Uterus (tissue), 3 donors: ENCODE measurements at regions not wholly inside any gene's neighbourhood (a gene's known extent, or its start where the extent isn't known, plus 50 kb on each side); places are given as distances from the start of the nearest gene placed in this dataset.
"Not testable (repeated sequence)": the region's sequence is repeated elsewhere in the genome, so short reads cannot be mapped to it uniquely, and the experiment has no call there.

Source experiments
- DNase-seq, 2 donors: peaks; one replicate each; pipeline ENCODE4 v3.0.0-alpha.2; 2019 to 2020
- H3K27ac ChIP-seq, 2 donors: fragments of 200-600 bp; sonication (generic); 1 replicate in 1 of 2; 2 replicates in 1 of 2; pipeline ENCODE4 v1.5.1; 2016 to 2018
- H3K27me3 ChIP-seq, 2 donors: fragments of 200-600 bp; sonication (generic); one replicate each; pipeline ENCODE4 v1.5.1; 2018 to 2019; ENCODE audit warnings: control low read depth in 1 of 2
- H3K36me3 ChIP-seq, 2 donors: fragments of 200-600 bp; sonication (generic); one replicate each; pipeline ENCODE4 v1.5.1; 2019; ENCODE audit warnings: control low read depth in 1 of 2
- H3K4me1 ChIP-seq, 2 donors: fragments of 200-600 bp; sonication (generic); one replicate each; pipeline ENCODE4 v1.5.1; 2018 to 2019; ENCODE audit warnings: control low read depth in 1 of 2
- H3K4me3 ChIP-seq, 2 donors: fragments of 200-600 bp; sonication (generic); 1 replicate in 1 of 2; 2 replicates in 1 of 2; pipeline ENCODE4 v1.5.1; 2018 to 2019; ENCODE audit warnings: mild to moderate bottlenecking in 1 of 2
- H3K9me3 ChIP-seq, 2 donors: fragments of 200-600 bp; sonication (generic); one replicate each; pipeline ENCODE4 v1.5.1; 2019; ENCODE audit warnings: control low read depth in 1 of 2
- CTCF ChIP-seq, 4 experiments: fragments of 200-600 bp in 2 of 4; fragments of 450-650 bp in 2 of 4; sonication (generic) in 2 of 4; IDR thresholded peaks; one replicate each; pipeline ENCODE4 v1.5.1; 2016 to 2019; ENCODE audit warnings: antibody characterized with exemption in 4 of 4, mild to moderate bottlenecking in 2 of 4, moderate library complexity in 1 of 4
- POLR2A ChIP-seq, 2 donors: fragments of 450-650 bp; IDR thresholded peaks; one replicate each; pipeline ENCODE4 v1.6.1; 2016; ENCODE audit warnings: antibody characterized with exemption in 2 of 2, mild to moderate bottlenecking in 1 of 2, moderate library complexity in 1 of 2
- intact Hi-C: fragments of 100-400 bp; cut with DNase I; formaldehyde crosslinking; loops from one replicate; pipeline ENCODE4 v1.15.1; 2023; ENCODE audit warnings: low total_unique reads
- donor health status: DM: yes; HTN: yes; CAD: no.

- Histone ChIP-seq H3K27me3 (no peaks in the 10 kb centered on the region), H3K4me3 (no peak overlapping the region), H3K9me3 (no peaks in the 10 kb centered on the region), H3K4me1 (no peaks in the 10 kb centered on the region), H3K36me3 (no peaks in the 10 kb centered on the region), H3K27ac (no peak overlapping the region)
- no peak for DNase-seq
- intact Hi-C loops: no loop called here
- no peak for TF ChIP-seq POLR2A (IDR thresholded peaks at IDR 0.05)
- no peak for TF ChIP-seq CTCF (IDR thresholded peaks at IDR 0.05)
Measured at GRCh38 chr3:153552887-153553604, 391.0 kb downstream of the RAP2B start.

- H3K4me1 ChIP-seq: no peaks in the 10 kb centered on the region
- no peak for DNase-seq
- H3K27ac ChIP-seq: no peak overlapping the region
- no peaks in the 10 kb centered on the region for H3K36me3 ChIP-seq
- no peaks in the 10 kb centered on the region for H3K27me3 ChIP-seq
- no peak overlapping the region for H3K4me3 ChIP-seq
- no peaks in the 10 kb centered on the region for H3K9me3 ChIP-seq
- intact Hi-C loops: no loop called here
- TF ChIP-seq CTCF (IDR thresholded peaks at IDR 0.05) (no peak), POLR2A (IDR thresholded peaks at IDR 0.05) (no peak)
Measured at GRCh38 chr3:153553605-153553945, 391.5 kb downstream of the RAP2B start.

- no peak overlapping the region for H3K4me3 ChIP-seq
- no peak for DNase-seq
- H3K4me1 ChIP-seq: no peaks in the 10 kb centered on the region
- no peak overlapping the region for H3K27ac ChIP-seq
- no peaks in the 10 kb centered on the region for H3K36me3 ChIP-seq
- TF ChIP-seq POLR2A (IDR thresholded peaks at IDR 0.05) (no peak), CTCF (IDR thresholded peaks at IDR 0.05) (no peak)
- H3K27me3 ChIP-seq: no peaks in the 10 kb centered on the region
- H3K9me3 ChIP-seq: no peaks in the 10 kb centered on the region
- intact Hi-C loops: no loop called here
Measured at GRCh38 chr3:153555919-153556318, 393.9 kb downstream of the RAP2B start.

- H3K9me3 ChIP-seq, H3K36me3 ChIP-seq, intact Hi-C loops, H3K4me3 ChIP-seq, DNase-seq, H3K4me1 ChIP-seq, H3K27ac ChIP-seq, H3K27me3 ChIP-seq: not testable (repeated sequence)
Measured at GRCh38 chr3:153559366-153559765, 397.3 kb downstream of the RAP2B start.

GRCh38 chr3:153567011-153567410 is 405.0 kb downstream of the RAP2B start:
- intact Hi-C loops: no loop called here
- Histone ChIP-seq H3K4me1 (no peaks in the 10 kb centered on the region), H3K36me3 (no peaks in the 10 kb centered on the region), H3K4me3 (no peak overlapping the region), H3K27me3 (no peaks in the 10 kb centered on the region), H3K27ac (no peak overlapping the region), H3K9me3 (peaks cover 0 to 6% of the 10 kb centered on the region in 2 donors)
- TF ChIP-seq POLR2A (IDR thresholded peaks at IDR 0.05): no peak
- TF ChIP-seq CTCF (IDR thresholded peaks at IDR 0.05): no peak
- DNase-seq: no peak

- H3K27me3 ChIP-seq: no peaks in the 10 kb centered on the region
- H3K36me3 ChIP-seq: no peaks in the 10 kb centered on the region
- no peak for TF ChIP-seq CTCF (IDR thresholded peaks at IDR 0.05)
- TF ChIP-seq POLR2A (IDR thresholded peaks at IDR 0.05): no peak
- no peak overlapping the region for H3K27ac ChIP-seq
- H3K4me3 ChIP-seq: no peak overlapping the region
- H3K9me3 ChIP-seq: peaks cover 0 to 6% of the 10 kb centered on the region in 2 donors
- no peak for DNase-seq
- no peaks in the 10 kb centered on the region for H3K4me1 ChIP-seq
- intact Hi-C loops: no loop called here
Measured at GRCh38 chr3:153567556-153567955, 405.5 kb downstream of the RAP2B start.

- DNase-seq, H3K27me3 ChIP-seq, intact Hi-C loops: not testable (repeated sequence)
Measured at GRCh38 chr3:153570481-153570880, 408.5 kb downstream of the RAP2B start.

More at GRCh38 chr3:153570481-153570880, 408.5 kb downstream of the RAP2B start:
- not testable (repeated sequence) for H3K9me3 ChIP-seq, H3K4me1 ChIP-seq, H3K4me3 ChIP-seq, H3K36me3 ChIP-seq, H3K27ac ChIP-seq
